HG03159 (cell line): ENCODE measurements at regions not wholly inside any gene's neighbourhood (a gene's known extent, or its start where the extent isn't known, plus 50 kb on each side); places are given as distances from the start of the nearest gene placed in this dataset.

Experiments
- ATAC-seq: cut with Tn5 transposase; IDR thresholded peaks from one replicate; pipeline ENCODE4 v1.9.1; 2021; ENCODE audit warnings: mild to moderate bottlenecking, moderate library complexity; ENCODE audit not compliant: unreplicated experiment

- ATAC-seq = no peak
Measured at GRCh38 chr10:84770824-84771223, 442.4 kb downstream of the CCSER2 start.

DNA sequence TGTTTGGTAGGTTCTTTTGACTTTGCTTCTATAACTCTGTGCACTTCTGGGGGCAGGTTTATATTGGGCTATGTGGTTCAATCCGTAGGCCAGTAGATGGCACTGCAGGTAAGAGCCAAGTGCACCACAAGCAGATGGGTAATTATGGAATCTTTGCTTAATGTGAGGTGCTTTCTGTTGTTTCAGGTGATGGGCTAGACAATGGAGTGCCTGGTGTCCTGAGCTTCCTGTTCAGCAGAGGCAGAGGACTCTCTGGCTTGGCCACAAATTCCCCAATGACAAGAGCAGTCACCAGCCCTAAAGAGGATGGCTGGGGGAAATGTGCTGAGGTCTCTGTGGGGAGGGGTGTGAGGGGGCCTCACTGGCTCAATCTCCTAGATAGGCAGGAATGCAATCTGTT lies 455.0 kb downstream of the CCSER2 start:
- peak; percentile 87 for ATAC-seq

- no peak for ATAC-seq
Measured at GRCh38 chr10:84783909-84784308, 455.5 kb downstream of the CCSER2 start.

DNA sequence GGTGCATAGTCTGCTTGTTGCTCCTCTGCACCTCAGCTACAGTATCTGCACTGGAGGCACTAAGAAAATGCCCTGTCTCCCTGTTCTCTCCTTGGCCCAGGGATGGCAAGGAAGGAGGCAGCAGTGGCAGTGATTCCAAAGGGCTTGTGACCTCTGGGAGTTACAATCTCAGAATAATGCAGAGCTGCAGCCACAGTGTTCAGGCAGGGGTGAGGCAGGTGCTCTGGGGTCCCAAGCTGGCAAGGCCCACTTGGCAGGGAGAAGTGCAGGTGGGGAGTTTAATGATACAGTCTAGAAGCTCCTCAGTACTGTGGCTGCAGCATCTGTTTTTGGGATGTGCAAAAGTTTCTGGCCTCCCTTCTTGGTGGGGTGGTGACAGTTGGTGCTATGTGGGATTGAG lies 456.4 kb downstream of the CCSER2 start:
- no peak for ATAC-seq

- ATAC-seq = no peak
Measured at GRCh38 chr10:84789026-84789425, 460.6 kb downstream of the CCSER2 start.

GRCh38 chr10:84798312-84798711 lies 469.9 kb downstream of the CCSER2 start:
- no peak for ATAC-seq

GRCh38 chr10:84801156-84801555 lies 472.8 kb downstream of the CCSER2 start:
- ATAC-seq = no peak

GRCh38 chr10:84801916-84802315 lies 473.5 kb downstream of the CCSER2 start:
- ATAC-seq = no peak

DNA sequence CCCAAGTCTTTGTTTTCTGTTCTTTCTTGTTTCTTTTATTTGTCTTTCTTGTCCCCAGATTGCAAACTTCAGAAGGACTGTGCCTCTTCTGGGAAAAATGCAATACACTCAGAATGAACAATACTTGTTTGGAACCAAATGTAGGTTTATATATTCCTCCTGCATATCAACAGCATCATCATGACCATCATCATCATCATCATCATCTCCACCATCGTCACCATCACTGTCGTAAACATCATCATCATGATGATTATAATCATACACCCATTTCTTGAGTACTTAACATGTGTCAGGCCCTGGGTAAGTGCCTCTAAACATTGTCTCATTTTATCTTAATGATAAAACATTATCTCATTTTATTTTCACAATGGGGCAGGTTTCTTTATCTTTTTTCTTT lies 476.8 kb downstream of the CCSER2 start:
- no peak for ATAC-seq

DNA sequence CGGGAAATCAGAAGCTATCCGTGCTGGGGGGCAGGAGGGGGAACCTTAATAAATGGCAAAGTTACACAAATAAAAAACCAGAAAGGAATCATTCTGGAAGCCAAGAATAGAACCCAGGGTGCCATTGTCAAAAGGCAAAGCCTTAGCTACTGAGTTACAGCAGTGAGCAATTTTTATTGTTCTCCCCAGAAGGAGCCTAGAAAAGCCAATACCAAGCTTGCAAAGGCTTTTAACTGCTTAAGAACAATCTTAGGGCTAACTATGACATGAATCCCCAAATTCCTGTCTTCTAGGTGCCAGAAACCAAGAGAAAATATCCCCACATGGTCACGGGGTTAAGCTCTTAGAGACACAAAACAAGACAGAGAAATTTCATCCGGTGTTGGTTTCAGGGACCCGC lies 482.7 kb downstream of the CCSER2 start:
- ATAC-seq = no peak

DNA sequence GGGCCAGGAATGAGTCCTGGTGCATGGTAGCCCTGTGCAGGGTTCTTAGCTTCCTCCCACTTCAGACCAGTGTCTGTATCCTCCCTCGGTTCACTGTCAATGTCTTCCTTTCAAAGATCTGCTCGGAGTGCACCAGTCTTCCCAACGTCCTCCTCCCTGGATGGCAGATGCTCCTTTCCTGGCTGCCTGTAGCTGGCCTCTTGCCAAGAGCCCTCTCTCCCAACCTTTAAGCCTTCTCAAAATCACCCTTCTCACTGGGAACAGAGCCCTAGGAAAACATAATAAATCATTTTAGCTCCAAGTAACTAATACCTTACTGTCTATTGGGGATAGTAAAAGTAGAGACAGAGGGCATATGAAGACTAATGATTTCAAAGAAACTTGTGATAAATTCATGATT lies 490.6 kb downstream of the CCSER2 start:
- no peak for ATAC-seq

DNA sequence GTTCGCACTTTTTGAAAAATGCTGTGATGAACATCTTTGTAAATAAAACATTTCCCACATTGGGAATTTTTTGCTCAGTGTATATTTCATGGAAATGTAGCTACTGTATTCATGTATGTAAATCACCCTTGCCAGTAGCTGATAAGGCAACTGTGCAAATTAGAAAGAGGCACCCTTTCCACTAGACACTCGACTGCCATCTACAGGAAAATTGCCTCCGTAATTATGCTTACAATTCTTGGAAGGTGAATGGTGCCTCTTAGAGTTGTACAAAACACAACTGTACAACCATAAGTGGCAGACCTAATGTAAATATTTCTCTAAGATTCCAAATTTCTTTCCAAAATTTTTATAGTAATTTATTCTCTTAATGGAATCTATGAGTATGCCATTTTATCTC lies 491.7 kb downstream of the CCSER2 start:
- ATAC-seq = no peak

DNA sequence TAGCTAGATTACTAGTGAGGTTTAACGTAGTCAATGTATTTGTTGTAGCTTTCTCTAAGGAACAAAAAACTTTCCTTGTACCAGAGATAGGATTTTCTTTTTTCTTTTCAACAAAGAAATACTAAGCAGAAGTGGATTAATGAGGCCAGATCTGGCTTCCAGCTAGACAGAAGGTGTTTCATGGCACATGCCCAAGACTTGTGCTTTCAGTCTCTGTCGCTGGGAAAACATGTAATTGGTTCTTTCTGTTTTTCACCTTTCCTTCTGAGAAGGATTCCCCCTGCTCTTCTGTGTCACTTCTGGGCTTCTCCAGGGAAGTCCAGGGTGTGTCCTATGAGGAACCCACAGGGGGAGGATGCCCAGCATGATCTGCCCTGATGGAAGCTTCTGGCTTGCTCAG lies 492.2 kb downstream of the CCSER2 start:
- no peak for ATAC-seq

- ATAC-seq = no peak
Measured at GRCh38 chr10:84822931-84823630, 494.7 kb downstream of the CCSER2 start.

GRCh38 chr10:84824525-84824924 lies 496.1 kb downstream of the CCSER2 start:
- ATAC-seq = no peak

DNA sequence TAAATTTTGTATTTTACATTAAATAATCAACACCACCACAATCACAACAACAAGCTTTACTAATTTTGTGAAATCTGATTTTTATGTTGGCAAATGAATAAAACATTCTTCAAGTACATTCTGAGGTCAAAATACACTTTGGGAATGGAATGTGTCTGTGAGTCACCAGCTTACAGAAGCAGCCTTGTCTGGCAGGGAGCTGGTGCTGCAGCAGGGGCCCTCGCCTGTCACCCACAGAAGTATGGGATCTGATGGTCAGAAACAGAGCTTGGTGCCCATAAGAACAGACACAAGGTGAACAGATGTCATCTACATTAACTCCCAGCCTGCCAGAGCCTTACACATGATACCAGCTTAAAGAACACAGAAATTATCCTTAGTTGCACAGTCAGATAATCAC lies 496.9 kb downstream of the CCSER2 start:
- ATAC-seq = no peak

- no peak for ATAC-seq
Measured at GRCh38 chr10:84826704-84827103, 498.3 kb downstream of the CCSER2 start.

DNA sequence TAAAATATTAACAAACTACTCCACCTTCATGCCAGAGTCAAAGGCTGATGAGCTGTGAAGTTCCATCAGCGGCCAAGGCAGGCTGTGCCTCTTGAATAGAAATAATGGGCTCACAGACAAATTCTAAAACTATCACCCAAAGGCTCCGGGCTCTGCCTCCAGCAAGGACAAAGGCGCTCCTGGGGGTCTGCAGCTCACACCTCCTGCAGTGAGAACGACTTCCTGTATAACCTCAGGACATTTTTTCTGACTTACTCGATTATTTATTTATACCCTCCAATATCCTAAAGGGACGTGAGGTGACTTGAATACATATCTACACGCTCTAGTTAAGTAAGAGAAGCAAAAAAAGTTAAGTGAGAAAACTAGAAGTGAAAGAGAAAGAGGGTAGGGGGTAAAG lies 500.7 kb downstream of the CCSER2 start:
- no peak for ATAC-seq

DNA sequence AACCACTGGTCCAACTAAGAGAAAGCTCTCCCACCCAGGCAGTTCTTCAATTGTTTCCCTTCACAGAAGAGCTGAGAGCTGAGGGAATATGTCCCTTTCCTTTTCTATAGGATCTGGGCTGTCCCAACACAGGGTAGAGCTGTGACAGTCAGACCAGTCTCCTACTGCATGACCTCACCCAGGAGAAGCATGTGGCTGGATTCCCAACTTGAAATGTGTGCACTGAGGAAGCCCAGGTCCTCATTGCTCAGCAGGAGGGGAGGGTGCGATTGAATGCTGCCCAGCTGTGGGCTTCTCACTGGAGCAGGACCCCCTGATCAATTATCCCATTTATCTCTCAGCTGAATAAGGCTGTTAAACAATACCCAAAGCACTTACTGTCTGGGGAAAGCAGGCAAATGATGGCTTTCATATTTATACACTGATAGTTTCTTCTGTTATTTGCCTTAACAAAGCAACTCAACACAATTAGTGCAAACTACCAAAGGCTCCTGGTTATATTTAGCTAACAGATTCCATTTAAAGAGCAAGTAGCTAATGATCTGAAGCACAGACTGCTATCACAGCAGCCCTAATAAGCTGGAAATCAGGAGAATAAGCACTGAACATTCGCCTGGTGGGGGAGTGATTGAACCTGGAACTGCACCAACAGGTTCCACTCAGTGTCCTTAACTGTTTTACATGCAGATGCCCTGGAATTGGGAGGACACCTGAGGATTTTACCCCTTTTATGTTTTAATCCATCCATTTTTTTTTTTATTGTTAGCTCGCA lies 508.8 kb downstream of the CCSER2 start:
- ATAC-seq = no peak

DNA sequence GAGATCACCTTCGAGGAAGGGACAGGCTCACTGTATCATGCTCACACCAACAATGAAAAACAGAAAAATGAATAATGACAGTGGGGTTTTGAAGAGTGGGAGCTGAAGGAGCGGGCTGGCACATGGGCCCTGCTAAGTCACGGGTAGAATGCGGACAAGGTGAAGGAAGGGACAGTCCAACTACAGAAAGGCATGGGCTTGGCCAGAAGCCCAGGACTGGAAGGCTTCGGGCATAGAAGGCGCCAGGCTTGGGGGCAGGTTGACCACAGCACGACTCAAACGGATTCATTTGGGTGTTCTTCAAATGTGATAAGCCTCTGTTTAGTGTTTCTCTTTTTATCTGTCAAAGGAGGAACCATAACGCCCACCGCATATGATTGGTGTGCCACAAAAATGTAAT lies 509.5 kb downstream of the CCSER2 start:
- no peak for ATAC-seq

GRCh38 chr10:84838851-84839250 lies 510.5 kb downstream of the CCSER2 start:
- no peak for ATAC-seq

DNA sequence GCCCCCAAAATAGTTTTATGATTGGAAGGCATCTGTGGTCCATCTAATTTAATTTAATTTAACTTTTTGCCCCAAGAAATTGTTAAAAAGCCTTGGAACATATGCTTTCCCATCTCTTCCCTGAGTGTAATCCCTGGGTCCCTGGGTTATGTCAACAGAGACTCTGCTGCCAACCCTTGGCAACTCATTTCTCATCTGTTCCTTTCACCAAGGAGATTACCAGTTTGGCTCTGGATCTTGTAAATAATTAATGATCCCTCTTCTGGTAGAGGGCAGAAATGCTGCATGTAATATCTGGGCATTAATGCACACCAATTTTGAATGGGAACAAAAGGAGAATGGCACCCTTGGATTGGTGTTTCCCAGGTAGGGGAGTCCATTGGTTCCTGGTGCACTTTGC lies 514.2 kb downstream of the CCSER2 start:
- no peak for ATAC-seq

GRCh38 chr10:84844461-84844860 lies 516.1 kb downstream of the CCSER2 start:
- ATAC-seq = no peak
